HepG2 (cell line): ENCODE measurements at regions not wholly inside any gene's neighbourhood (a gene's known extent, or its start where the extent isn't known, plus 50 kb on each side); places are given as distances from the start of the nearest gene placed in this dataset.

Experiments used
- ATAC-seq: fragments of 200-7000 bp; cut with Tn5 transposase; 3 replicates; pipeline ENCODE4 v1.9.1; 2020; ENCODE audit warnings: mild to moderate bottlenecking, moderate library complexity
- BruUV-seq: library from RNA; stranded (reverse); fragments of 400-500 nt; replicated peaks from 2 replicates; lab custom pipeline; 2021; lab: Mats Ljungman, UMichigan
- CTCF ChIA-PET: fragments of 300-600 bp; formaldehyde crosslinking; extraction: SDS; loops from one replicate; lab custom pipeline; 2021; ENCODE audit warnings: low total read pairs, inconsistent platforms, low intra/inter-chr PET ratio; lab: Yijun Ruan, JAX
- POLR2A ChIA-PET: fragments of 350-600 bp; sonication (Branson Sonifier 250); formaldehyde crosslinking; loops from one replicate; lab custom pipeline; 2020; ENCODE audit warnings: antibody characterized with exemption, inconsistent platforms; lab: Yijun Ruan, JAX
- DNase-seq: peaks from one replicate; pipeline ENCODE4 v3.0.0-alpha.2; 2015; ENCODE audit warnings: low spot score
- FAIRE-seq: peaks from 3 replicates; lab custom pipeline; 2011; peaks lifted over from hg19 to GRCh38; lab: Jason Lieb, UNC
- H2AFZ ChIP-seq: one replicate; pipeline ENCODE4 v1.6.1; 2011; ENCODE audit warnings: low read length, inconsistent platforms
- H3K27ac ChIP-seq: fragments of 300-600 bp; 3 replicates; pipeline ENCODE4 v1.8.0; 2011; ENCODE audit warnings: mixed run types, mild to moderate bottlenecking, mixed read lengths, low read length, inconsistent platforms; ENCODE audit not compliant: insufficient read depth; ENCODE audit errors: extremely low read length
- H3K27me3 ChIP-seq, 2 experiments: fragments of 200-600 bp in 1 of 2; 2 replicates in 1 of 2; 3 replicates in 1 of 2; pipeline versions ENCODE4 v1.6.0 to v1.8.0; 2011; ENCODE audit warnings: low read length in 2 of 2, mild to moderate bottlenecking in 2 of 2, moderate library complexity in 2 of 2, inconsistent platforms in 1 of 2; ENCODE audit not compliant: insufficient read depth in 2 of 2, control insufficient read depth in 1 of 2
- H3K36me3 ChIP-seq, 2 experiments: fragments of 200-600 bp in 1 of 2; replicated peaks in 1 of 2; 2 replicates in 1 of 2; 3 replicates in 1 of 2; pipeline versions ENCODE4 v1.5.1 to v1.8.0; 2011; ENCODE audit warnings: low read length in 2 of 2, inconsistent platforms in 1 of 2; ENCODE audit not compliant: insufficient read depth in 2 of 2, control insufficient read depth in 1 of 2
- H3K4me1 ChIP-seq: 2 replicates; pipeline ENCODE4 v1.5.1; 2012; ENCODE audit warnings: low read length, inconsistent platforms; ENCODE audit not compliant: insufficient read depth
- H3K4me2 ChIP-seq: 2 replicates; pipeline ENCODE4 v1.6.0; 2011; ENCODE audit warnings: low read depth, low read length, inconsistent platforms
- H3K4me3 ChIP-seq, 3 experiments: fragments of 200-600 bp in 1 of 3; sonication (generic), shearing (Covaris generic) in 1 of 3; replicated peaks in 1 of 3; 2 replicates each; pipeline ENCODE4 v1.5.1; 2011 to 2016; ENCODE audit warnings: low read length in 3 of 3, inconsistent platforms in 2 of 3, low read depth in 2 of 3, mild to moderate bottlenecking in 2 of 3, control low read depth in 1 of 3, mixed read lengths in 1 of 3; ENCODE audit not compliant: insufficient read depth in 1 of 3
- H3K79me2 ChIP-seq: one replicate; pipeline ENCODE4 v1.6.1; 2011; ENCODE audit warnings: low read length, inconsistent platforms; ENCODE audit not compliant: insufficient read depth
- H3K9ac ChIP-seq: 2 replicates; pipeline ENCODE4 v1.6.0; 2011; ENCODE audit warnings: mild to moderate bottlenecking, low read depth, low read length, inconsistent platforms; ENCODE audit not compliant: insufficient read depth
- H3K9me3 ChIP-seq: 2 replicates; pipeline ENCODE4 v1.5.1; 2012; ENCODE audit warnings: mild to moderate bottlenecking, low read length
- H4K20me1 ChIP-seq: 2 replicates; pipeline ENCODE4 v1.6.0; 2011; ENCODE audit warnings: inconsistent platforms, mild to moderate bottlenecking, low read length, moderate library complexity; ENCODE audit not compliant: insufficient read depth
- FOXK1 ChIP-seq: sonication (generic); formaldehyde crosslinking; IDR thresholded peaks from 2 replicates; pipeline ENCODE4 v1.4.0; 2020; ENCODE audit warnings: low read depth, missing genetic modification reagents, borderline replicate concordance
- HMG20B ChIP-seq: conservative IDR thresholded peaks from 2 replicates; pipeline ENCODE4 v1.6.1; 2016; ENCODE audit warnings: missing genetic modification reagents, missing compliant biosample characterization
- NFKBIZ ChIP-seq: IDR thresholded peaks from 2 replicates; pipeline ENCODE4 v1.6.1; 2018; ENCODE audit warnings: missing genetic modification reagents, missing compliant biosample characterization
- TAF15 ChIP-seq: fragments of 200-400 bp; formaldehyde crosslinking; IDR thresholded peaks from one replicate; pipeline ENCODE4 v1.6.1; 2018; ENCODE audit warnings: mild to moderate bottlenecking, low read depth, low read length; ENCODE audit not compliant: poor library complexity, severe bottlenecking
- TBX2 ChIP-seq: sonication (generic); formaldehyde crosslinking; IDR thresholded peaks from 2 replicates; pipeline ENCODE4 v1.5.0; 2020; ENCODE audit warnings: missing genetic modification reagents, mild to moderate bottlenecking, borderline replicate concordance
- TIGD3 ChIP-seq: sonication (generic); formaldehyde crosslinking; IDR thresholded peaks from 2 replicates; pipeline ENCODE4 v1.5.1; 2020; ENCODE audit warnings: mild to moderate bottlenecking, missing genetic modification reagents, borderline replicate concordance
- ZFP36 ChIP-seq: fragments of 150-350 bp; IDR thresholded peaks from 2 replicates; pipeline ENCODE4 v1.6.1; 2018; ENCODE audit warnings: borderline replicate concordance, low read length, low read depth; ENCODE audit not compliant: partially characterized antibody
- WGBS: methylation state at CpG from one replicate; pipeline ENCODE4 v1.1.6; 2017; ENCODE audit warnings: low lambda C conversion rate; 5-methylcytosine and 5-hydroxymethylcytosine counted together
- in situ Hi-C: cut with HindIII; loops from 2 replicates; pipeline ENCODE4 v1.10.0; 2017; ENCODE audit warnings: low pct_unique_long_range_greater_than_20kb; ENCODE audit not compliant: extremely low pct_ligation_motif_present
- intact Hi-C: fragments of 100-400 bp; cut with micrococcal nuclease; formaldehyde crosslinking; loops from one replicate; pipeline ENCODE4 v1.10.0; 2022; ENCODE audit not compliant: unreplicated experiment
- TF ChIP-seq, protein P1 (sequence below): sonication (generic); formaldehyde crosslinking; IDR thresholded peaks from 2 replicates; pipeline ENCODE4 v1.4.0; 2020; ENCODE audit warnings: mild to moderate bottlenecking, missing genetic modification reagents
- TF ChIP-seq, protein P2 (sequence below): sonication (generic); formaldehyde crosslinking; IDR thresholded peaks from 2 replicates; pipeline ENCODE4 v1.5.0; 2020; ENCODE audit warnings: mild to moderate bottlenecking, missing genetic modification reagents

DNA sequence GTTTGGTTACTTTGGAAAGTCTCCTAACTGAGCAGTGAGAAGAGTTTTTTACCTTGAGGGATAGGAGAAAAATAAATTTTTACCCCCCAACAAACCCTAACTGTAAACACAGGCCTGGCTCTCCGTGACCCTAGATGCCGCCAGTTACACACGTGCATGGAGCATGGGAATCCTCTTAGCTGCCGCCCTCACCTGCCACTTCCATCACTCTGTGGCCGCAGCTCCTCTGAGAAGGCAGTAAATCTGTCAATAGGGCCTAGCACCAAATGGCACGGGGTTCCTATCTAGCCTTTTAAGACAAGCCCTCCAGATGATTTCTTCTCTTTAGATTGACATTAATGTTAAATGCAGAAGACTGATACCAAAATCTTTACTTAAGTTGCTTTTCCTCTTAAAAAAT is 330.3 kb upstream of the FAM241A start:
- TF ChIP-seq, protein P1, sequence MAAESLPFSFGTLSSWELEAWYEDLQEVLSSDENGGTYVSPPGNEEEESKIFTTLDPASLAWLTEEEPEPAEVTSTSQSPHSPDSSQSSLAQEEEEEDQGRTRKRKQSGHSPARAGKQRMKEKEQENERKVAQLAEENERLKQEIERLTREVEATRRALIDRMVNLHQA (CRISPR knock-in tag): no peak
- no peak for TF ChIP-seq ZFP36
- TF ChIP-seq, all 625 proteins: peak for 0
- no peaks in the 10 kb centered on the region for H3K36me3 ChIP-seq
- H3K4me3 ChIP-seq: no peak overlapping the region
- no peaks in the 10 kb centered on the region for H3K4me1 ChIP-seq
- H3K27ac ChIP-seq: no peak overlapping the region
- no peaks in the 10 kb centered on the region for H3K9me3 ChIP-seq
- in situ Hi-C loops: no loop called here
- ATAC-seq (no peak), FAIRE-seq (no peak), DNase-seq (no peak)
- no peak overlapping the region for H3K4me2 ChIP-seq
- CTCF ChIA-PET: no interaction called here
- no peaks in the 10 kb centered on the region for H3K79me2 ChIP-seq
- no peak overlapping the region for H2AFZ ChIP-seq
- BruUV-seq: no TSS peak
- H3K27me3 ChIP-seq: no peaks in the 10 kb centered on the region; a peak in 1 of 5 replicates
- WGBS: 4% methylated on average over 6 of the region's 6 CpGs
- no peak overlapping the region for H3K9ac ChIP-seq
- intact Hi-C loops: no loop called here
- no peaks in the 10 kb centered on the region for H4K20me1 ChIP-seq
- POLR2A ChIA-PET: no interaction called here

DNA sequence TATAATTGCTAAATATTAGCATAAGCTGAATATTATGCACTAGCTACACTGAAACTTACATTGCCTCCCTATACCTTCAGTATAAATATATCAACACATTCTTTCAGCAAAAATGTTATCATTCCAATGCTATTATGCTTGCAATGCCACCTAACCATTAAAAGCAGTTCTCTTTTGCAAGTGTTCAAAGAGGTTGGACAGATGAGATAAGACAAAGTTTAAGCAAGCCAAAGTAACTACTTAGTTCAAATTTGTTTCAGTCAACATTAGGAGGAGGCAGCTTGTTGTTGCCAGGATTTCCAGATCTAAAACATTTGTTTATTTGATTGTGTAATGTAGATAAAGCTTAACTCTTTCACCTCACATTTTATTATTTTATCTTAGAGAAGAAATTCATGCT is 323.9 kb upstream of the FAM241A start:
- in situ Hi-C loops: no loop called here
- DNase-seq: no peak
- Histone ChIP-seq H3K4me2 (no peak overlapping the region), H2AFZ (no peak overlapping the region), H3K9ac (no peak overlapping the region), H3K27me3 (no peaks in the 10 kb centered on the region; a peak in 1 of 5 replicates), H3K4me3 (no peak overlapping the region), H3K9me3 (no peaks in the 10 kb centered on the region), H3K4me1 (no peaks in the 10 kb centered on the region), H3K36me3 (no peaks in the 10 kb centered on the region), H3K27ac (no peak overlapping the region), H3K79me2 (no peaks in the 10 kb centered on the region), H4K20me1 (no peaks in the 10 kb centered on the region)
- TF ChIP-seq NFKBIZ (no peak), FOXK1 (CRISPR knock-in tag) (no peak), HMG20B (CRISPR knock-in tag) (no peak), TIGD3 (no peak), TAF15 (no peak), TBX2 (no peak)
- TF ChIP-seq, protein P2, sequence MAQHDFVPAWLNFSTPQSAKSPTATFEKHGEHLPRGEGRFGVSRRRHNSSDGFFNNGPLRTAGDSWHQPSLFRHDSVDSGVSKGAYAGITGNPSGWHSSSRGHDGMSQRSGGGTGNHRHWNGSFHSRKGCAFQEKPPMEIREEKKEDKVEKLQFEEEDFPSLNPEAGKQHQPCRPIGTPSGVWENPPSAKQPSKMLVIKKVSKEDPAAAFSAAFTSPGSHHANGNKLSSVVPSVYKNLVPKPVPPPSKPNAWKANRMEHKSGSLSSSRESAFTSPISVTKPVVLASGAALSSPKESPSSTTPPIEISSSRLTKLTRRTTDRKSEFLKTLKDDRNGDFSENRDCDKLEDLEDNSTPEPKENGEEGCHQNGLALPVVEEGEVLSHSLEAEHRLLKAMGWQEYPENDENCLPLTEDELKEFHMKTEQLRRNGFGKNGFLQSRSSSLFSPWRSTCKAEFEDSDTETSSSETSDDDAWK (CRISPR knock-in tag): no peak
- ChIA-PET CTCF (no interaction called here), POLR2A (no interaction called here)
- no peak for FAIRE-seq
- no peak for ATAC-seq
- intact Hi-C loops: no loop called here
- no TSS peak for BruUV-seq
